ENCODE measurements at regions not wholly inside any gene's neighbourhood (a gene's known extent, or its start where the extent isn't known, plus 50 kb on each side); places are given as distances from the start of the nearest gene placed in this dataset.

GRCh38 chr5:114977979-114978573, 191.6 kb downstream of the TRIM36 start:
- no peaks in the 10 kb centered on the region for H3K36me3 ChIP-seq (ENCODE audit: control insufficient read depth in 4 of 4, insufficient read depth in 3 of 4, low read depth in 1 of 4, low read length in 3 of 4)
- H3K4me3 ChIP-seq (ENCODE audit: low read depth in 1 of 3, low read length in 3 of 3): no peak overlapping the region
- WGBS: 72% methylated on average over 4 of the region's 4 CpGs
- no peak overlapping the region for H3K9ac ChIP-seq (ENCODE audit: low read depth in 1 of 2, low read length in 2 of 2)
- TF ChIP-seq RAD21 (IDR thresholded peaks at IDR 0.05): no peak
- TF ChIP-seq MAX (IDR thresholded peaks at IDR 0.05): no peak
- no peak for TF ChIP-seq HNF4G (IDR thresholded peaks at IDR 0.05)
- no peak for TF ChIP-seq REST (IDR thresholded peaks at IDR 0.05)
- TF ChIP-seq JUND (IDR thresholded peaks at IDR 0.05): no peak
- no peak for TF ChIP-seq FOXA1 (IDR thresholded peaks at IDR 0.05)
- no peak for TF ChIP-seq GABPA (IDR thresholded peaks at IDR 0.05 in 1 of 2, conservative IDR thresholded peaks at IDR 0.05 in 1 of 2)
- TF ChIP-seq NR2F2 (IDR thresholded peaks at IDR 0.05): no peak
- no peak for TF ChIP-seq CTCF (IDR thresholded peaks at IDR 0.05; ENCODE audit: low read depth, low read length, missing input control)
- TF ChIP-seq HNF4A (conservative IDR thresholded peaks at IDR 0.05): no peak
- TF ChIP-seq RXRA (IDR thresholded peaks at IDR 0.05): no peak
- no peak for TF ChIP-seq ATF3 (IDR thresholded peaks at IDR 0.05)
- TF ChIP-seq FOXA2 (IDR thresholded peaks at IDR 0.05): no peak
- TF ChIP-seq EGR1 (IDR thresholded peaks at IDR 0.05; ENCODE audit: low read depth in 2 of 2): no peak
- no peak for TF ChIP-seq TAF1 (conservative IDR thresholded peaks at IDR 0.05)
- TF ChIP-seq ZBTB33 (IDR thresholded peaks at IDR 0.05): no peak
- no peak for TF ChIP-seq YY1 (IDR thresholded peaks at IDR 0.05)
- no peaks in the 10 kb centered on the region for H3K27me3 ChIP-seq (ENCODE audit: control insufficient read depth in 4 of 4, insufficient read depth in 4 of 4, low read length in 3 of 4)
- no peak for DNase-seq (ENCODE audit: low spot score)
- H3K27ac ChIP-seq (ENCODE audit: low read depth in 1 of 2, low read length in 2 of 2): no peak overlapping the region
- no peaks in the 10 kb centered on the region for H3K9me3 ChIP-seq (ENCODE audit: control insufficient read depth in 4 of 4, low read length in 3 of 4)
- H3K4me1 ChIP-seq (ENCODE audit: control insufficient read depth in 4 of 4, insufficient read depth in 4 of 4, low read length in 3 of 4): no peaks in the 10 kb centered on the region

All from liver (tissue), 8 donors.